Esophagus squamous epithelium (tissue), 5 donors: ENCODE measurements at regions not wholly inside any gene's neighbourhood (a gene's known extent, or its start where the extent isn't known, plus 50 kb on each side); places are given as distances from the start of the nearest gene placed in this dataset.

Experiments
- DNase-seq: peaks from one replicate; lab custom pipeline; 2025; lab: John Stamatoyannopoulos, UW
- H3K27ac ChIP-seq, 4 donors: fragments of 200-600 bp; sonication (generic); one replicate each; pipeline ENCODE4 v1.5.1; 2016 to 2019; ENCODE audit warnings: mild to moderate bottlenecking in 1 of 4
- H3K27me3 ChIP-seq, 4 donors: fragments of 200-600 bp; sonication (generic); 1 replicate in 3 of 4; 2 replicates in 1 of 4; pipeline versions ENCODE4 v1.5.1 to v1.6.0; 2017 to 2021; ENCODE audit warnings: antibody characterized with exemption in 1 of 4
- H3K36me3 ChIP-seq, 3 donors: fragments of 200-600 bp; sonication (generic); one replicate each; pipeline ENCODE4 v1.5.1; 2016 to 2019
- H3K4me1 ChIP-seq, 3 donors: fragments of 200-600 bp; sonication (generic); one replicate each; pipeline ENCODE4 v1.5.1; 2017 to 2019
- H3K4me3 ChIP-seq, 4 donors: fragments of 200-600 bp; sonication (generic); 1 replicate in 3 of 4; 2 replicates in 1 of 4; pipeline ENCODE4 v1.5.1; 2016 to 2019; ENCODE audit warnings: mild to moderate bottlenecking in 2 of 4, moderate library complexity in 1 of 4
- H3K9me3 ChIP-seq, 3 donors: fragments of 200-600 bp; sonication (generic); one replicate each; pipeline ENCODE4 v1.5.1; 2016 to 2019
- CTCF ChIP-seq, 6 experiments: fragments of 450-650 bp in 4 of 6; fragments of 200-600 bp in 2 of 6; sonication (generic) in 2 of 6; IDR thresholded peaks; one replicate each; pipeline ENCODE4 v1.5.1; 2016 to 2019; ENCODE audit warnings: antibody characterized with exemption in 6 of 6, mild to moderate bottlenecking in 4 of 6, moderate library complexity in 4 of 6
- POLR2A ChIP-seq, 4 donors: fragments of 450-650 bp; IDR thresholded peaks; one replicate each; pipeline ENCODE4 v1.6.1; 2017; ENCODE audit warnings: antibody characterized with exemption in 4 of 4, mild to moderate bottlenecking in 4 of 4, moderate library complexity in 3 of 4
- WGBS, 2 donors: methylation state at CpG; one replicate each; pipeline ENCODE4 v1.1.5; 2018; 5-methylcytosine and 5-hydroxymethylcytosine counted together
- intact Hi-C: fragments of 100-400 bp; cut with DNase I; formaldehyde crosslinking; loops from one replicate; pipeline ENCODE4 v1.15.0; 2022
- donor health status: DM: yes; HTN: yes; CAD: no.

- peaks cover 0 to 77% (median 0%) of the 10 kb centered on the region in 4 donors for H3K27me3 ChIP-seq
- intact Hi-C loops, result no loop called here
- peaks cover 12 to 68% (median 22%) of the 10 kb centered on the region in 3 donors for H3K4me1 ChIP-seq
- 24 to 50% methylated on average over 5 to 8 of the region's 9 CpGs for WGBS, 2 donors
- DNase-seq, result no peak
- H3K9me3 ChIP-seq, result no peaks in the 10 kb centered on the region
- H3K36me3 ChIP-seq, result no peaks in the 10 kb centered on the region
- TF ChIP-seq CTCF (IDR thresholded peaks at IDR 0.05) (no peak), POLR2A (IDR thresholded peaks at IDR 0.05) (no peak)
- H3K4me3 ChIP-seq, result no peak overlapping the region
- H3K27ac ChIP-seq, result no peak overlapping the region
These were observed 488.5 kb downstream of the NPHP4 start for GRCh38 chr1:5503556-5504363.

- Histone ChIP-seq H3K9me3 (no peaks in the 10 kb centered on the region), H3K27ac (peak overlapping the region; percentile 0 to 55 (median 52)), H3K4me1 (peaks cover 10 to 60% (median 21%) of the 10 kb centered on the region in 3 donors), H3K27me3 (peaks cover 0 to 77% (median 0%) of the 10 kb centered on the region in 4 donors), H3K4me3 (no peak overlapping the region), H3K36me3 (no peaks in the 10 kb centered on the region)
- DNase-seq, result no peak
- 31% methylated on average over 18 of the region's 18 CpGs for WGBS, 2 donors
- TF ChIP-seq POLR2A (IDR thresholded peaks at IDR 0.05) (no peak), CTCF (IDR thresholded peaks at IDR 0.05) (no peak)
- intact Hi-C loops, result no loop called here
These were observed 489.7 kb downstream of the NPHP4 start for GRCh38 chr1:5502311-5503194.

- intact Hi-C loops, result no loop called here
- peak overlapping the region; percentile 0 to 55 (median 52) for H3K27ac ChIP-seq
- WGBS, 2 donors, result 43 to 46% methylated on average over 14 to 15 of the region's 18 CpGs
- no peak overlapping the region for H3K4me3 ChIP-seq
- no peaks in the 10 kb centered on the region for H3K36me3 ChIP-seq
- no peak for DNase-seq
- H3K4me1 ChIP-seq, result peaks cover 10 to 52% (median 21%) of the 10 kb centered on the region in 3 donors
- H3K27me3 ChIP-seq, result peaks cover 0 to 77% (median 0%) of the 10 kb centered on the region in 4 donors
- TF ChIP-seq CTCF (IDR thresholded peaks at IDR 0.05), result no peak
- TF ChIP-seq POLR2A (IDR thresholded peaks at IDR 0.05), result no peak
- H3K9me3 ChIP-seq, result no peaks in the 10 kb centered on the region
These were observed 490.9 kb downstream of the NPHP4 start for GRCh38 chr1:5501206-5501930.

- 92 to 95% methylated on average over 19 to 20 of the region's 20 CpGs for WGBS, 2 donors
- Histone ChIP-seq H3K4me3 (no peak overlapping the region), H3K36me3 (no peaks in the 10 kb centered on the region), H3K27ac (no peak overlapping the region), H3K4me1 (peaks cover 10 to 52% (median 21%) of the 10 kb centered on the region in 3 donors), H3K27me3 (peaks cover 0 to 79% (median 0%) of the 10 kb centered on the region in 4 donors), H3K9me3 (no peaks in the 10 kb centered on the region)
- TF ChIP-seq POLR2A (IDR thresholded peaks at IDR 0.05) (no peak), CTCF (IDR thresholded peaks at IDR 0.05) (no peak)
- no peak for DNase-seq
- intact Hi-C loops, result no loop called here
These were observed 491.7 kb downstream of the NPHP4 start for GRCh38 chr1:5500541-5500940.
